ENCODE measurements at regions not wholly inside any gene's neighbourhood (a gene's known extent, or its start where the extent isn't known, plus 50 kb on each side); places are given as distances from the start of the nearest gene placed in this dataset.

DNA sequence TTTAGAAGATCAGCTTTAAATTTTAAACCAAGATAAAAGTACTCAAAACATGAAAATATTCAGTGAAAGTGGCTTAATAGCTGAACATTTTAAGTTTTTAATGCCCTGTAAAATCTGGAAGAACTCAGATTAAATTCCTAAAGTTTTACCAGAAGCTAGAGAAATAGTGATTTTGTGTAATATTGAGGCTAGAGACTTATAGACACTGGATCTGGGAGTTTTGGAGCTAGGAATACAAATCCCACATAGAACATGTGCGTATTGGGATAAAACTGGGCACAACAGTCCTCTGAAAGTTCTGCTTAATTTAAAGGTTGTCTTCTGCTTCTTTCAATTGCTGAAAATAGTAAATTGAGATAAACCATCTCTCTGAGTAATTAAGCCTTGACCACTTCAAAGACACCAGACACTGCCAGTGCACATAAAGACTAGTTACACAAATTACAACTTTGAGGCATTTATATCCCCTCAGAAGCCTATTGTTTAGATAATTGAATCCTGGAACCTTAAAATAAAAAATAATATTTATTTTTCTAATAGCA is 1382.5 kb downstream of the OTOL1 start (continued):
- no peak for TF ChIP-seq BRF2 (CRISPR knock-in tag; IDR thresholded peaks at IDR 0.05)

GRCh38 chr3:162884373-162884772 is 1387.8 kb downstream of the OTOL1 start:
- Histone ChIP-seq H3K79me2 (ENCODE audit: insufficient read depth, low read length) (no peaks in the 10 kb centered on the region), H3K36me3 (replicated peaks in 1 of 2; ENCODE audit: control insufficient read depth in 1 of 2, insufficient read depth in 2 of 2, low read length in 2 of 2) (no peaks in the 10 kb centered on the region), H3K4me3 (replicated peaks in 1 of 3; ENCODE audit: insufficient read depth in 1 of 3, low read depth in 2 of 3, low read length in 3 of 3) (no peak overlapping the region), H3K27ac (ENCODE audit: extremely low read length, insufficient read depth, low read length) (no peak overlapping the region), H3K27me3 (ENCODE audit: control insufficient read depth in 1 of 2, insufficient read depth in 2 of 2, low read length in 2 of 2) (no peaks in the 10 kb centered on the region), H4K20me1 (ENCODE audit: insufficient read depth, low read length) (no peaks in the 10 kb centered on the region), H3K9me3 (ENCODE audit: low read length) (peaks cover 5% of the 10 kb centered on the region; the same call in 1 of the 2 replicates), H2AFZ (ENCODE audit: low read length) (no peak overlapping the region), H3K4me1 (ENCODE audit: insufficient read depth, low read length) (no peaks in the 10 kb centered on the region), H3K4me2 (ENCODE audit: low read depth, low read length) (no peak overlapping the region), H3K9ac (ENCODE audit: insufficient read depth, low read depth, low read length) (no peak overlapping the region)
- POLR2A ChIA-PET, result no interaction called here
- no peak for DNase-seq (ENCODE audit: low spot score)
- intact Hi-C loops (cut with micrococcal nuclease; ENCODE audit: unreplicated experiment) (no loop called here), in situ Hi-C loops (cut with HindIII; ENCODE audit: extremely low pct_ligation_motif_present, low pct_unique_long_range_greater_than_20kb) (no loop called here)
- no TSS peak for BruUV-seq (replicated peaks)
- CTCF ChIA-PET (ENCODE audit: low intra/inter-chr PET ratio, low total read pairs), result no interaction called here
- TF ChIP-seq KLF11 (CRISPR knock-in tag; IDR thresholded peaks at IDR 0.05) (no peak), ZNF768 (CRISPR knock-in tag; IDR thresholded peaks at IDR 0.05) (no peak), IRF9 (CRISPR knock-in tag; IDR thresholded peaks at IDR 0.05; ENCODE audit: borderline replicate concordance) (no peak), ZBTB14 (CRISPR knock-in tag; IDR thresholded peaks at IDR 0.05) (no peak), ZNF3 (CRISPR knock-in tag; IDR thresholded peaks at IDR 0.05) (no peak), ZSCAN12 (CRISPR knock-in tag; IDR thresholded peaks at IDR 0.05) (no peak), IRX3 (CRISPR knock-in tag; IDR thresholded peaks at IDR 0.05; ENCODE audit: borderline replicate concordance, low read depth) (no peak), ZNF10 (CRISPR knock-in tag; IDR thresholded peaks at IDR 0.05; ENCODE audit: borderline replicate concordance, low read depth) (no peak)
- TF ChIP-seq, protein P1, sequence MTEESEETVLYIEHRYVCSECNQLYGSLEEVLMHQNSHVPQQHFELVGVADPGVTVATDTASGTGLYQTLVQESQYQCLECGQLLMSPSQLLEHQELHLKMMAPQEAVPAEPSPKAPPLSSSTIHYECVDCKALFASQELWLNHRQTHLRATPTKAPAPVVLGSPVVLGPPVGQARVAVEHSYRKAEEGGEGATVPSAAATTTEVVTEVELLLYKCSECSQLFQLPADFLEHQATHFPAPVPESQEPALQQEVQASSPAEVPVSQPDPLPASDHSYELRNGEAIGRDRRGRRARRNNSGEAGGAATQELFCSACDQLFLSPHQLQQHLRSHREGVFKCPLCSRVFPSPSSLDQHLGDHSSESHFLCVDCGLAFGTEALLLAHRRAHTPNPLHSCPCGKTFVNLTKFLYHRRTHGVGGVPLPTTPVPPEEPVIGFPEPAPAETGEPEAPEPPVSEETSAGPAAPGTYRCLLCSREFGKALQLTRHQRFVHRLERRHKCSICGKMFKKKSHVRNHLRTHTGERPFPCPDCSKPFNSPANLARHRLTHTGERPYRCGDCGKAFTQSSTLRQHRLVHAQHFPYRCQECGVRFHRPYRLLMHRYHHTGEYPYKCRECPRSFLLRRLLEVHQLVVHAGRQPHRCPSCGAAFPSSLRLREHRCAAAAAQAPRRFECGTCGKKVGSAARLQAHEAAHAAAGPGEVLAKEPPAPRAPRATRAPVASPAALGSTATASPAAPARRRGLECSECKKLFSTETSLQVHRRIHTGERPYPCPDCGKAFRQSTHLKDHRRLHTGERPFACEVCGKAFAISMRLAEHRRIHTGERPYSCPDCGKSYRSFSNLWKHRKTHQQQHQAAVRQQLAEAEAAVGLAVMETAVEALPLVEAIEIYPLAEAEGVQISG (CRISPR knock-in tag; IDR thresholded peaks at IDR 0.05), result no peak
- no peak for FAIRE-seq
- 0% methylated on average over 2 of the region's 2 CpGs for WGBS (ENCODE audit: low lambda C conversion rate)
- ATAC-seq, result no peak

Data from HepG2 (cell line).